Neural cell (in vitro differentiated cells): ENCODE measurements at regions not wholly inside any gene's neighbourhood (a gene's known extent, or its start where the extent isn't known, plus 50 kb on each side); places are given as distances from the start of the nearest gene placed in this dataset.

Source experiments
- H2AFZ ChIP-seq: fragments of 200-600, 300-800 bp; sonication (generic), shearing (Covaris generic); 2 replicates; pipeline ENCODE4 v1.6.0; 2014; ENCODE audit warnings: low read depth, mild to moderate bottlenecking, antibody characterized with exemption, low read length, moderate library complexity
- H3F3A ChIP-seq: fragments of 200-600 bp; shearing (Covaris generic); 2 replicates; pipeline ENCODE4 v1.6.1; 2016; ENCODE audit warnings: mild to moderate bottlenecking, moderate library complexity, mixed read lengths, antibody characterized with exemption, low read length; ENCODE audit not compliant: insufficient read depth, poor library complexity, severe bottlenecking
- H3K27ac ChIP-seq: fragments of 200-600, 300-800 bp; sonication (generic), shearing (Covaris generic); 2 replicates; pipeline ENCODE4 v1.5.1; 2014; ENCODE audit warnings: mild to moderate bottlenecking, low read length, moderate library complexity
- H3K27me3 ChIP-seq: fragments of 300-800, 200-600 bp; sonication (generic), shearing (Covaris generic); 2 replicates; pipeline ENCODE4 v1.6.0; 2014; ENCODE audit warnings: mild to moderate bottlenecking, low read depth, low read length, moderate library complexity; ENCODE audit not compliant: insufficient read depth
- H3K36me3 ChIP-seq: fragments of 300-800, 200-600 bp; sonication (generic), shearing (Covaris generic); 2 replicates; pipeline ENCODE4 v1.5.1; 2014; ENCODE audit warnings: mild to moderate bottlenecking, antibody characterized with exemption, low read length, moderate library complexity; ENCODE audit not compliant: insufficient read depth
- H3K4me2 ChIP-seq: fragments of 300-800, 200-600 bp; sonication (generic), shearing (Covaris generic); 2 replicates; pipeline ENCODE4 v1.6.0; 2014; ENCODE audit warnings: mild to moderate bottlenecking, low read length
- H3K4me3 ChIP-seq: fragments of 300-800, 200-600 bp; sonication (generic), shearing (Covaris generic); 2 replicates; pipeline ENCODE4 v1.5.1; 2014; ENCODE audit warnings: mild to moderate bottlenecking, low read length, moderate library complexity
- H3K79me2 ChIP-seq: fragments of 200-600 bp; shearing (Covaris generic); replicated peaks from 2 replicates; pipeline ENCODE4 v1.6.0; 2014; ENCODE audit warnings: mild to moderate bottlenecking, low read length, moderate library complexity; ENCODE audit not compliant: insufficient read depth
- H3K9ac ChIP-seq: fragments of 300-800, 200-600 bp; sonication (generic), shearing (Covaris generic); 2 replicates; pipeline ENCODE4 v1.6.1; 2016; ENCODE audit warnings: mild to moderate bottlenecking, low read length, mixed read lengths
- H3K9me2 ChIP-seq: fragments of 200-600 bp; shearing (Covaris generic); 2 replicates; pipeline ENCODE4 v1.6.1; 2016; ENCODE audit warnings: mild to moderate bottlenecking, low read length, mixed read lengths; ENCODE audit not compliant: insufficient read depth
- H3K9me3 ChIP-seq: fragments of 200-600, 300-800 bp; sonication (generic), shearing (Covaris generic); 2 replicates; pipeline ENCODE4 v1.6.1; 2016; ENCODE audit warnings: mild to moderate bottlenecking, mixed run types, low read length, moderate library complexity, mixed read lengths
- H4K20me1 ChIP-seq: fragments of 200-600 bp; shearing (Covaris generic); 2 replicates; pipeline ENCODE4 v1.6.1; 2016; ENCODE audit warnings: mild to moderate bottlenecking, mixed run types; ENCODE audit not compliant: insufficient read depth
- CTCF ChIP-seq: fragments of 450-650 bp; IDR thresholded peaks from 2 replicates; pipeline ENCODE4 v1.5.1; 2014; ENCODE audit warnings: antibody characterized with exemption, mild to moderate bottlenecking, moderate library complexity; ENCODE audit not compliant: poor library complexity, severe bottlenecking
- EP300 ChIP-seq: fragments of 450-650 bp; conservative IDR thresholded peaks from 2 replicates; pipeline ENCODE4 v1.6.1; 2014; ENCODE audit warnings: antibody characterized with exemption, mild to moderate bottlenecking, moderate library complexity; ENCODE audit not compliant: poor library complexity, severe bottlenecking
- EZH2 ChIP-seq: fragments of 200-600, 300-800 bp; shearing (Covaris generic), sonication (generic); IDR thresholded peaks from 2 replicates; pipeline ENCODE4 v1.6.1; 2014; ENCODE audit warnings: antibody characterized with exemption, low read length, borderline replicate concordance, mild to moderate bottlenecking; ENCODE audit not compliant: insufficient read depth, poor library complexity, severe bottlenecking
- MXI1 ChIP-seq: fragments of 450-650 bp; conservative IDR thresholded peaks from 2 replicates; pipeline ENCODE4 v1.6.1; 2014; ENCODE audit warnings: antibody characterized with exemption, mild to moderate bottlenecking; ENCODE audit not compliant: poor library complexity, severe bottlenecking
- POLR2AphosphoS5 ChIP-seq: IDR thresholded peaks from 2 replicates; pipeline ENCODE4 v1.6.1; 2012
- RAD21 ChIP-seq: fragments of 450-650 bp; conservative IDR thresholded peaks from 2 replicates; pipeline ENCODE4 v1.6.1; 2014; ENCODE audit warnings: antibody characterized with exemption, mild to moderate bottlenecking, moderate library complexity
- SMC3 ChIP-seq: fragments of 450-650 bp; conservative IDR thresholded peaks from 2 replicates; pipeline ENCODE4 v1.6.1; 2014; ENCODE audit warnings: antibody characterized with exemption, mild to moderate bottlenecking, moderate library complexity; ENCODE audit not compliant: poor library complexity
- TAF1 ChIP-seq: IDR thresholded peaks from 2 replicates; pipeline ENCODE4 v1.6.1; 2012; ENCODE audit warnings: low read depth
- TF ChIP-seq, protein P1 (sequence below): IDR thresholded peaks from 2 replicates; pipeline ENCODE4 v1.6.1; 2012; ENCODE audit warnings: borderline replicate concordance

GRCh38 chr3:74921676-74922075, 307.2 kb upstream of the CNTN3 start:
- no peak for TF ChIP-seq SMC3
- no peak for TF ChIP-seq RAD21
- no peaks in the 10 kb centered on the region for H3K79me2 ChIP-seq
- no peak overlapping the region for H3K9ac ChIP-seq
- H3K9me2 ChIP-seq: no peaks in the 10 kb centered on the region
- H3K27me3 ChIP-seq: no peaks in the 10 kb centered on the region
- no peaks in the 10 kb centered on the region for H3K9me3 ChIP-seq
- no peak overlapping the region for H3K4me2 ChIP-seq
- no peaks in the 10 kb centered on the region for H4K20me1 ChIP-seq
- no peak overlapping the region for H2AFZ ChIP-seq
- H3K27ac ChIP-seq: no peak overlapping the region
- H3K36me3 ChIP-seq: no peaks in the 10 kb centered on the region
- no peaks in the 10 kb centered on the region for H3F3A ChIP-seq
- no peak overlapping the region for H3K4me3 ChIP-seq

DNA sequence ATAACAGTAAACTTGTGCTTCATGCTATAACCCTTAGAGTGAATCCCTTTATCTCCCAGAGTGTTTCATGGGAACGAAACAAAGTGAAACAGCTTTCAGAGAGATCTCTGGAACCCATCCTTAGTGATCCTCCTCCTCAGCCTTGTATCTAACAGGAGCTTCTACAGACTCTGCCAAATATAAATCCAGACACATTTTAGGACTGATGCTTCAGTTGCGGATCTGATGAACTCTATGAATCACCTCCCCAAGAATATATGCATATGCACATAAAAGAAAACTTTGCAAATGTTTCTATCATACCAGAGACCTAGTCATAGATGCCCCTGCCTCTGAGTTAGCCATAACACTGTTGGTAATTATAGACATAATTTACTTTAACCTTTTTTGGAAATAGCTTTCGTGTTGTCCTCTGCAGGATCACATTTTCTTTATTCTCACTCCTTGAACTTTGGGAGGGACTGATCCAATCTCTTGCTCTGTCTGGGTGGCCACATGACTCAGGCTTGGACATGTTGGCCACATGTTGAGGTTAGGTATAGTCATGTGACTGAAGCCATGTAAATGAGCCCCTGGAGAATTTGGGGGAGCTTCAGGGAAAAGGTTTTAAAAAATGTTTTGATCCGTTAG, 306.4 kb upstream of the CNTN3 start:
- Histone ChIP-seq H3K79me2 (no peaks in the 10 kb centered on the region), H3K9ac (no peak overlapping the region), H4K20me1 (no peaks in the 10 kb centered on the region), H3K4me3 (no peak overlapping the region), H3K27me3 (no peaks in the 10 kb centered on the region), H3K9me2 (no peaks in the 10 kb centered on the region), H2AFZ (no peak overlapping the region), H3K9me3 (no peaks in the 10 kb centered on the region), H3K27ac (no peak overlapping the region), H3K36me3 (no peaks in the 10 kb centered on the region), H3F3A (no peaks in the 10 kb centered on the region), H3K4me2 (no peak overlapping the region)
- no peak for TF ChIP-seq EP300
- no peak for TF ChIP-seq SMC3
- TF ChIP-seq, protein P1, sequence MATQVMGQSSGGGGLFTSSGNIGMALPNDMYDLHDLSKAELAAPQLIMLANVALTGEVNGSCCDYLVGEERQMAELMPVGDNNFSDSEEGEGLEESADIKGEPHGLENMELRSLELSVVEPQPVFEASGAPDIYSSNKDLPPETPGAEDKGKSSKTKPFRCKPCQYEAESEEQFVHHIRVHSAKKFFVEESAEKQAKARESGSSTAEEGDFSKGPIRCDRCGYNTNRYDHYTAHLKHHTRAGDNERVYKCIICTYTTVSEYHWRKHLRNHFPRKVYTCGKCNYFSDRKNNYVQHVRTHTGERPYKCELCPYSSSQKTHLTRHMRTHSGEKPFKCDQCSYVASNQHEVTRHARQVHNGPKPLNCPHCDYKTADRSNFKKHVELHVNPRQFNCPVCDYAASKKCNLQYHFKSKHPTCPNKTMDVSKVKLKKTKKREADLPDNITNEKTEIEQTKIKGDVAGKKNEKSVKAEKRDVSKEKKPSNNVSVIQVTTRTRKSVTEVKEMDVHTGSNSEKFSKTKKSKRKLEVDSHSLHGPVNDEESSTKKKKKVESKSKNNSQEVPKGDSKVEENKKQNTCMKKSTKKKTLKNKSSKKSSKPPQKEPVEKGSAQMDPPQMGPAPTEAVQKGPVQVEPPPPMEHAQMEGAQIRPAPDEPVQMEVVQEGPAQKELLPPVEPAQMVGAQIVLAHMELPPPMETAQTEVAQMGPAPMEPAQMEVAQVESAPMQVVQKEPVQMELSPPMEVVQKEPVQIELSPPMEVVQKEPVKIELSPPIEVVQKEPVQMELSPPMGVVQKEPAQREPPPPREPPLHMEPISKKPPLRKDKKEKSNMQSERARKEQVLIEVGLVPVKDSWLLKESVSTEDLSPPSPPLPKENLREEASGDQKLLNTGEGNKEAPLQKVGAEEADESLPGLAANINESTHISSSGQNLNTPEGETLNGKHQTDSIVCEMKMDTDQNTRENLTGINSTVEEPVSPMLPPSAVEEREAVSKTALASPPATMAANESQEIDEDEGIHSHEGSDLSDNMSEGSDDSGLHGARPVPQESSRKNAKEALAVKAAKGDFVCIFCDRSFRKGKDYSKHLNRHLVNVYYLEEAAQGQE: no peak
- TF ChIP-seq RAD21: no peak
- TF ChIP-seq TAF1: no peak
- no peak for TF ChIP-seq EZH2
- TF ChIP-seq MXI1: no peak
- no peak for TF ChIP-seq CTCF
- TF ChIP-seq POLR2AphosphoS5: no peak

- no peak overlapping the region for H3K4me3 ChIP-seq
- H3K9ac ChIP-seq: no peak overlapping the region
- H3K36me3 ChIP-seq: no peaks in the 10 kb centered on the region
- no peaks in the 10 kb centered on the region for H3K9me2 ChIP-seq
- no peaks in the 10 kb centered on the region for H3K27me3 ChIP-seq
- no peaks in the 10 kb centered on the region for H4K20me1 ChIP-seq
- H3K27ac ChIP-seq: no peak overlapping the region
- no peaks in the 10 kb centered on the region for H3K79me2 ChIP-seq
- no peaks in the 10 kb centered on the region for H3F3A ChIP-seq
- TF ChIP-seq EP300 (no peak), CTCF (no peak), SMC3 (no peak), RAD21 (no peak), POLR2AphosphoS5 (no peak), EZH2 (no peak), TAF1 (no peak), MXI1 (no peak)
- TF ChIP-seq, protein P1: no peak
- H3K9me3 ChIP-seq: no peaks in the 10 kb centered on the region
- H2AFZ ChIP-seq: no peak overlapping the region
- no peak overlapping the region for H3K4me2 ChIP-seq
Measured at GRCh38 chr3:74916696-74917095, 302.2 kb upstream of the CNTN3 start.
